ENCODE measurements at regions not wholly inside any gene's neighbourhood (a gene's known extent, or its start where the extent isn't known, plus 50 kb on each side); places are given as distances from the start of the nearest gene placed in this dataset.
"Not testable (repeated sequence)": the region's sequence is repeated elsewhere in the genome, so short reads cannot be mapped to it uniquely, and the experiment has no call there.

DNA sequence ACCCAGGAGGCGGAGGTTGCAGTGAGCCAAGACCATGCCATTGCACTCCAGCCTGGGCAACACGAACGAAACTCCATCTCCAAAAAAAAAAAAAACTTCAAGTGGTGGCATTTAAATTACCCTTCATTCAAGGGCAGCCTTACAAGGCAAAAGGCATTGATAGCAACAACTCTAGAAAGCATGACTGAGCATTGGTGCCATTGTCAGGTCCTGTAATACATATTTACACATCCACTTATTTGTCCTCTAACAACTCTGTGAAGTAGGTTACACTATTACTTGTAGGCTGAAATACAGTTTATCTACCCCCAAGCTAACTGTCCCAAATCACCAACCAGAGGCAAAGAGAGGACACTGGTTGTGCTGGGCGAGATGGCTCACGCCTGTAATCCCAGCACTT is 52.7 kb upstream of the LARP1 start:
- no peak for DNase-seq

DNA sequence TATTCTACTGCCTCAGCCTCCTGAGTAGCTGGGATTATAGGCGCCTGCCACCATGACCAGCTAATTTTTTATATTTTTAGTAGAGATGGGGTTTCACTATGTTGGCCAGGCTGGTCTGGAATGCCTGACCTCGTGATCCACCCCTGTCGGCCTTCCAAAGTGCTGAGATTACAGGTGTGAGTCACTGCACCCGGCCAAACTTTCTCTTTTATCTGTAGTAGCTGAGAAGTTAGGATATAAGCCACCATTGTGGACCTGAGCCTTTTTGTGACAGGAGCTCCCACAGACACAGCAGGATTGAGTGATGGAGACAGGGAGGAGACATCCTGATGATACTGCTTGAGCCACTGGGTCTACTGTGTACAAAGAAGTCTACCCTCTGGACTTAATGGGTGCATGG is 53.5 kb upstream of the LARP1 start:
- DNase-seq = not testable (repeated sequence)

DNA sequence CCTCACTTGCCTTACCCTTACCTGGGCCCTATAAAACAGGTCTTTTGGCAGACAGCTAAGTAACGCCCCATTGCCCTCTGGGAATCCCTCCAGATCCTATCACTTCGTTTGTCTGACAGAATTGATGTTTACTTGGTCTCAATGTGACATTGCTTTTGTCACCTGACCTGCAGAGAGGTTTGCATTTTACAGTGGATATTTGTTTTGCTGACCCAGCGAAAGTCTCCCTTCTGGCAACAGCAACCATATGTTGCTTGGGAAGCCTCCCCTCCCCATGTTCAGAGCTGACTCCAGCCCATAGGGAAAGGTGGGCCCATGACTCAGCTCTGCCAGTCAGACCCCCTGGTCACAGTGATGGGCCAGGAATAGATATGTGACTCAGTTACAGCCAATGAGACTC is 54.0 kb upstream of the LARP1 start:
- no peak for DNase-seq

DNA sequence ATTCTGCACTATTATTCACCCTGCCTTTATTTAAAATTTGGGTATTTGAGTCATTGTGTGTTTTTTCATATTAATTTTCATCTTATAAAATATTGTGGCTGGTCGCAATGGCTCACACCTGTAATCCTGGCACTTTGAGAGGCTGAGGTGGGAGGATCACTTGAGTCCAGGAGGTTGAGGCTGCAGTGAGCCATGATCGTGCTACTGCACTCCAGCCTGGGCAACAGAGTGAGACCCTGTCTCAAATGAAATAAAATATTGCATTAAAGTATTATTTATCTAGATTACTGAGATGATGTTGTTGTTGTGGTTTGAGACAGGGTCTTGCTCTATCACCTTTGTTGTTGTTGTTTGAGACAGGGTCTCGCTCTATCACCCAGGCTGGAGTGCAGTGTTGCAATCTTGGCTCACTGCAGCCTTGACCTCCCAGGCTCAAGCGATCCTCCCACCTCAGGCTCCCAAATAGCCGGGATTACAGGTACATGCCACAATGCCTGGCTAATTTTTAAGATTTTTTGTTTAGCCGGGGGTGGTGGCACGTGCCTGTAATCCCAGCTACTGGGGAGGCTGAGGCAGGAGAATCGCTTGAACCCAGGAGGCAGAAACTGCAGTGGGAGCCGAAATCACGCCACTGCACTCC is 54.8 kb upstream of the LARP1 start:
- not testable (repeated sequence) for DNase-seq

DNA sequence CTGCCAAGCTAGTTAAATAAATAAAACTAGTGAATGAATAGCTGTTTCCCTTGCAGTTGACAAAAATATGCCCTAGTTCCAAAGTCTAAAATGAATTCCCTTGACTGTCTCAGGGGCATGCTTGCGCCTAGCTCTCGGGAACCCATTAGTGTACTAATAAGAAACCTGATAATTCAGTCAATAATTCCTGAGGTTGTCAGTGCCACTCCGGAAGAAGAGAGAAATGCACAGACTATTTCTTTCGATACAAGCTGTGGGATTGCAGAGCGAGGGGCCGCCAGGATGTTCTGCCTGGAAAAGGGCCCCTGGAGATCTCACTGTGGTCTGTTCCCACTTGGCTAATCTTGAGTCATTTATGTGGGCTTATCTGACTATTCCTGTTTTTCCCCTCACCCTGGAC is 56.4 kb upstream of the LARP1 start:
- no peak for DNase-seq

DNA sequence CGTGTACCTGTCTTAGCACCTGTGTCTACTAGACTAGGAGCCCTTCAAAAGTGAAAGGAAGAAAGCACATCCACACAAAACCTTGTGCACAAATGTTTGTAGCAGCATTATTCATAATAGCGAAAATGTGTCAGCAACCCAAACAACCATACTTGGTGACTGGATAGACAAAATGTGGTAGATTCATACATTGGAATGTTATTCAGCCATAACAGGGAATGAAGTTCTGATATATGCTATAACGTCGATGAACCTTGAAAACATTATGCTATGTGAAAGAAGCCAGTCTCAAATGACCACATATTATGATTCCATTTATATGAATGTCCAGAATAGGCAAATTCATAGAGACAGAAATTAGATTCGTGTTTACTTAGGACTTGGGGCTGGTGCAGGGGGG is 57.8 kb upstream of the LARP1 start:
- DNase-seq = no peak

DNA sequence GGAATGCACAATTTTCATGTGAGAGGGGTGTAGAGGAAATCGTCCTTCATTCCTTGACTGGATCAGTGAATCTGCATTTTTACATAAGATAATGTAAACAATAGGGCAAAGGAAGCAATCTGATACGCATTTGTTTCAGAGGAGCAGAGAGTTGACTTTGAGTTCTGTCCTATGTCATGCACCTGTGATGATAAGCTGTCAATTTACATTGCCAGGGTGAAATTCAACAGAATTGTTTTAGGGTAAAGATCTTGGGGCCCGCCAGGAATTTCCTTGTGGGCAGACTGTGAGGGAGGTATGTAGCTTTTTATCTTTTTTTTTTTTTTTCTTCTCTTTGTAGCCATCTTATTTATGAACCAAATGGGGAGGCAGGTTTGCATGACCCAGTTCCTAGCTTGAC is 58.3 kb upstream of the LARP1 start:
- no peak for DNase-seq

DNA sequence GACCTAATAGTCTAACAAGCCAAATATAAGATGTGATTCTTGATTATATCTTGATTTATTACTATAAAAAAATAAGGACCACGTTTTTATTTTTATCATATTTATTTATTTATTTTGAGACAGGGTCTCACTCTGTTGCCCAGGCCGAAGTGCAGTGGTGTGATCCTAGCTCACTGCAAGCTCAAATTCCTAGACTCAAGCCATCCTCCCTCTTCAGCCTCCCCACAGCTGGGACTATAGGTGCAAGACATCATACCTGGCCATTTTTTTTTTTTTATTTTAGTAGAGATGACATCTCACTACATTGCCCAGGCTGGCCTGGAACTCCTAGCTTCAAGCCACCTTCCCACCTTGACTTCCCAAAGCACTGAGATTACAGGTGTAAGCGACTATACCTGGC is 61.0 kb upstream of the LARP1 start:
- DNase-seq = no peak

DNA sequence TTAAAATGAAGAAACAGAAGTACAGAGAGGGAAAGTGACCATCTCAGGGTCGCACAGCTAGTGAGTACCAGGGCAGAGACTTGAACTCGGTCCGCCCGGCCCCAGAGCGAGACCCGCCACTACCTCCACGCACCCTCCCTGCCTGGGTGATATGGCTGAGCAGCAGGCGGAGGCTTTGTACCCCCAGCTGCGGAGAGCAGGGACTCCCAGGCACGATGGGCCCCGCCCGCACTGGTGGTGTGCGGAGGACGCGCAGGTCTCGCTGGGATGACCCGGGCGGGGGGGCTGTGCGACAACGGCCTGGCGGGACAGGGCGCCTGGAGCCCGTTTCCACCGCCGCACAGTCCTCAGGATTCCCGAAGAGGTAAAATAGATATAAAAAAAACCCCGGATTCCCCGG is 64.7 kb upstream of the LARP1 start:
- DNase-seq = no peak

DNA sequence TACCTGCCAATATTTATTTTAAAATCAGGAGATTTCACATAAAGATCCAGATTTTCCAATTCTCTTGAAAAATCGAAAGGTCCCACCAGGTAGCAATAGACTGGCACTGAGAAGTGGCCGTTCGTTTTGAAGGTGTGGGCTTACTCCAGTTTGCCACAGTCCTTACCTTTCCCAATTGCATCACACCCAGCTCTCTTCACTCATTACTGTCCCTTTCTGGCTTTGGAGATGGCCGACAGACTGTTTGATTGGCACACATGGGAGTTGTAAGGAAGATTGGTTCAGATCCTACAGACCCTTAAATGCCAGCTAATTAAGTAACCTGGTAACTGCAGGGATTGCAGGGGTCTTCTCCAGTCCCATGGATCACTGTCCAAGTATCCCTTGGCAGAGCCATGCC is 68.7 kb upstream of the LARP1 start:
- no peak for DNase-seq

DNA sequence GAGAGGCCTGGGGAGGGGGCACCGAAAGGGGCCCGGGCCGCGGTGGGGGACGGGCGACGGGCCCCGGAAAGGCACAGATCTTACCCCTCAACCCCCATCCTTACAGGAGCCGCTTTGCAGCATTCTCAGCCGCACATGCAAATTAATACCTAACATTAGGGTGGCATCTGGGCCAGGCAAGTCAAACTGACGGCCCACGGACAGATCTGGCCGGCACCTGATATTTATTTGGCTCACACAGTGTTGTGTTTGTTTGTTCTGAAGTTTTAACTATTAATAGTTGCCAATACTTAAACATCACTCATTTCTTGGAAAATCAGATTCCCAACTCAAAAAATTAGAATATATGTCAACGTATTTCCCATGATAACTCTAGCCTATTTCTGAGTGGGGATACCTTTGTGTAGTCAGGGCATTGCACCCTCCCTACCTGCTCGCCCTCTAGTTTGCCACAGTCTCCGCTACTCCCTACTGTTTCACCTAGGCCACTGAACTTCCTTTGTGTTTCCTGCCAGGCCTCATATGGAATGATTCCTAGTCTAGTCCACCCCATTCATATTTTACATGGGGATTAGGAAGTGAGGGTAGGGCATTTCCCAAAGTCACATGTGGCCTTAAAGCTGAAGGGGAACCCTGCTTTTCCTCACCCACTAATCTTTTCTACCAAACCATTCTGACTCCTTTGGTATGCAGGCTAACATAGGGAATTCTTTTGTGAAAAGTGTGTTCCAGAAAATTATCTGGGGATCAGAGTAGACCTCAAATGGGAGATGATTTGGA is 71.9 kb upstream of the LARP1 start:
- no peak for DNase-seq

DNA sequence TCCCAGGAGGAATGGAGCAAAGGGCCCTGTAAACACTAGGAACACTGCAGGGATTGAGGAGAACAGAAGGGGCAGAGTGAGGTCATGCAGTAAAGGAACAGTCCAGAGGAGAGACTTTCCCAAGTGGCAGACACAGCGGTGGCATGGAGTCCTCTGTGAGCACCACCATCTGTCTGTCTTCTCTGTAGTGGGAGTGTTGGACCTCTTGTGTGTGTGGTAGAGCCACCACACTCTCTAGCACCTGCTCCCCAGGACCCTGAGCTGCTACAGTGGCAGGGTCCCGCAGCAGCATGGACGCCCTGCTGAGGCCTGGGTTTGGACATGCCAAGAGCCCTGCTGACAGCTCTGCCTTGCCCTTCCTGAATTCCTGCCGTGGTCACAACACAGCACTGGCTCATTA is 75.7 kb upstream of the LARP1 start:
- DNase-seq = no peak

DNA sequence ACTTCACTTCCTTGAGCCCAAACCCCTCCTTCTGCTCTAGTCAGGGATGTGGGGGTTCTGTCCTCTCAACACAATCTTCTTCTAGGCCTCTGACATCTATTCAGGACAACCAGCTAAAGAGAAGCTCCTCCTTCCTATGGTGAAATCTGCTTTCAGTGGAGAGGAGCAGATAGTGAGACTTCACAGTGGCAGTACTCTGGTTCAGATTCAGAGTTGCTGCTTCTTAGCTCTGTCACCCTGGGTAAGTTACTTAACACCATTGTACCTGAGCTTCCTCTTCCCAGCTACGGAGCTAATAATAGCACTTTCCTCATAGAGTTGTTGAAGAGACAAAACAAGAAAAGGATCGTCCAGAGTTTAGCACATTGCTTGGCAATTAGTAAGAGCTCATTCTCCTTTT is 77.3 kb upstream of the LARP1 start:
- DNase-seq = no peak

DNA sequence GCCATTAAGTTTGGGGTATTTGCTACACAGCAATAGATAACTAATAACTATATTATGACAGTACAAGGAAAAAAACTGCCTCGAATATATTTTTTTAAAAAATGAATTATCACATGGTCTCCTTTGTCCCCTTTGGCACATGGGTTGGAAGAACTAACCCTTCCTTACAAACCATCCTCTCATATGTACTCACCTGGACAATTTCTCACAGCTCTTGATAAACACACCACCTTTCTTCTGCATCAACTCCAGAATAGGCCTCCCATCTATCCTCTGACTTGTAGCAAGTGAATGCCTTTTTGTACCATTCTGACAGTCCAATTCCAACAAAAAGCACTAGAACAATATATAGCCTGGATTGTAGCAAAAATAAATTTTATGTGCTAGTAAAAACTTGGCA is 78.7 kb upstream of the LARP1 start:
- no peak for DNase-seq

DNA sequence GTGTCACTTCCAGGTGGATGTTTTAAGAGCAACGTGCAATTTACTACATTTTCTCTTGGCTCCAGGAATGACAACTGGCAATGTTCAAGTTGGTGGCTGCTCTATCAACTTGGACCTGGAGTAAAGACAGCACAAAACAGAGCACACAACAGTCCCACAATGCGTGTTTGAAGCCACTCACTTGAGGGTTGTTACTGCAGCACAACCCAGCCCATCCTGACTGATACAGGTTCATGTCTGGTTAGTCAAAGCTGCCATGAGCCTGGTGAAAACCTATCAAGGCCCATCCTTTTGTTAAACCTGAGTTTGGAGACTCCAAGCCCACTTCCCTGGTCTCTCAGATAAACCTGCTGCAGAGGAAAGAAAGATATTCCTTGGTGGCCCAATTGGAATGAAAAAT is 81.1 kb upstream of the LARP1 start:
- DNase-seq = no peak

DNA sequence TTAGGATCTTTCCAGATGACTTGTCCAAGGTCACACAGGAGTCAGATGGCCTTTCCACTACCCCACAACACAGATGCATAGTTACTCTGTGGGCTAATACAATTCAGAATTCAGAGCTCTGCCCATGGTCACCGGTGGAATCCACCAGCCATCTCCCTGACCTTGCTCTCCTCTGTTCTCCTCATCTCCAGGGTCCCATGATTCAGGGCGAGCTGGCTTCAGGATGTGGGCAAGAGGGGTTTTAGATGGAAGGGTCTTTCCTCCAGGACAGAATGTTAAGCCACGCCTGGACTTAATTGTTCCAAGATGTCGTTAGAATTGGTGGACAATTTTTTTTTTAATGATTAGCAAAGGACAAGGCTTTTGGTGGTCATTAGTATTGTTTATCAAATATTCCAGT is 81.7 kb upstream of the LARP1 start:
- DNase-seq = no peak

DNA sequence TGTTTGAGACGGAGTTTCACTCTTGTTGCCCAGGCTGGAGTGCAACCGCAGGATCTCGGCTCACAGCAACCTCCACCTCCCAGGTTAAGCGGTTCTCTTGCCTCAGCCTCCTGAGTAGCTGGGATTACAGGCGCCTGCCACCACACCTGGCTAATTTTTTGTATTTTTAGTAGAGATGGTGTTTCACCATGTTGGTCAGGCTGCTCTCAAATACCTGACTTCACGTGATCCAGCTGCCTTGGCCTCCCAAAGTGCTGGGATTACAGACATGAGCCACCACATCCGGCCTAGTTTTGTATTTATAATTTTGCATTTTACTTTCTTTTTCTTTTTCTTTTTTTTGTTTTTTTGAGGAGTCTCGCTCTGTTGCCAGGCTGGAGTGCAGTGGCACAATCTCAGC is 85.3 kb upstream of the LARP1 start:
- DNase-seq = not testable (repeated sequence)

DNA sequence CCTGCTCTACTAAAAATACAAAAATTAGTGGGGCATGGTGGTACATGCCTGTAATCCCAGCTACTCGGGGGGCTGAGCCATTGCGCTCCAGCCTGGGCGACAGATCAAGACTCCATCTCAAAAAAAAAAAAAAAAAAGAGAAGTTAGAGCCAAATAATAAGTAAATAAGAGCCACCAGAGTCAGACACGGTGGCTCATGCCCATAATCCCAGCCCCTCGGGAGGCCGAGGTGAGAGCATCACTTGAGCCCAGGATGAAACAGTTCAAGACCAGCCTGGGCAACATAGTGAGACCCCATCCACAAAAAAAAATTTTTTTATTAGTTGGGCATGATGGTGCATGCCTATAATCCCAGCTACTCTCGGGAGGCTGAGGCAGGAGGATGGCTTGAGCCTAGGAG is 85.8 kb upstream of the LARP1 start:
- no peak for DNase-seq

DNA sequence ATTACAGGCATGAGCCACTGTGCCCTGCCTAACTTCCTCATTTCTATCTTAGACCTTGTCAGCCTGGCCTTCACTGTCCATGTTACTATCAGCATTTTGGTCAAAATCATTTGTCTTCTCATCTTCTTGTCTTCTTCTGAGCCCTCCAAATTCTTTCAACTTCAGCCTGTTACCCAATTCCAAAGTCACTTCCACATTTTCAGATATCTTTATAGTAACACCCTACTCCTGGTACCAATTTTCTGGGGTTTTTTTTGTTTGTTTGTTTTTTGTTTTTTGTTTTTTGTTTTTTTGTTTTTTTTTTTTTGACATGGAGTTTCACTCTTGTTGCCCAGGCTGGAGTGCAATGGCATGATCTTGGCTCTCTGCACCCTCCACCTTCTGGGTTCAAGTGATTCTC is 90.3 kb upstream of the LARP1 start:
- no peak for DNase-seq

DNA sequence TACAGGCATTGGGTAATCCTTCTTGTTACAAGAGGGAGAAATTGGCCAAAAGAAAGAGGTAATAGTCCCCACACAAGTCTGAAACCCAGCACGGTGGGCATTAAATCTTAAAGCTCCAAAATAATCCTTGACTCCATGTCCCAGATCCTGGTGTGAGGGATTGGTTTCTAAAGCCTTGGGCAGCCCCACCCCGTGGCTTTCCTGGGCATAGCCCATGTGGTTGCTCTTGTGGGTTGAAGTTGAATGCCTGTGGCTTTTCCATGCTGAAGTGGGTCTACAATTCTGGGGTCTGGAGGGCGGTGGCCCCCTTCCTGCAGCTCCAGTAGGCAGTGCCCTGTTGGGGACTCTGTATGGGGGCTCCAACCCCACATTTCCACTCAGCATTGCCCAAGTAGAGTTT is 91.8 kb upstream of the LARP1 start:
- no peak for DNase-seq

DNA sequence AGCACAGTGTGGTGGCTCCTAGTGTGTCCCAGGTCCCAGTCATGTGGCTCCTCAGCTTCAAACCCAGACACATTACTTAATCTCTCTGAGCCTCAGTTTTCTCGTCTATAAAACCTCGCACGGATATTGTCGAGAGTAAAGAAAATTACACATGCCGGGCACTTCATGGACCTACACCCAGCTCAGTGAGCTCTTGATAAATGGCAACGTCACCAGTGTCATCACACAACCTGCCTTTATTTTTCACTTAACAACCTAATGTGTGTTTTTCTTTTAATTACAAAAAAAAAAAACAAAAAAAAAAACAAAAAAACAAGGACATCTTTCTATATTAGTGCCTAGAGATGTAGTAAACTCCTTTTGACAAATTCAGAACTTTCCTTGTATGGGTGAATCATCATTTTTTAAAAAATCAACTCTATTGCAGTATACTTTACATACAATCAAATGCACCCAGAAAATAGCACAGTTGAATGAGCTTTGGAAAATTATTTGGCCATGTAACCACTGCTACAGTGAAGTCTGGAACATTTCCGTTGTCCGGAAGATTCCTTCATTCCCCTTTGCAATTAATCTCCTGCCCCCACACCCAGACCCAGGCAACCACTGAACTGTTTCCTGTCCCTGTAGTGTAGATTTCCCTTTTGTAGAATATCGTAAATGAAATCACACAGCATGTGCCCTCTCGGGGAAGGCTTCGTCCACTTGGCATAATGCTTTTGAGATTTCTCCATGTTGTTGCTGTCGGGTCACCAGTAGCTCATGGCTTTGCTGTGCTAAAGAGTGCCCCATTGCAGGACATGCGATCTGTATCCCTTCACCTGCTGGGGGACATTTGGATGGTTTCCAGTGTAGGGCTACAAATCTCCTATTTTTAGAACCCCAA is 100.4 kb upstream of the LARP1 start:
- no peak for DNase-seq

DNA sequence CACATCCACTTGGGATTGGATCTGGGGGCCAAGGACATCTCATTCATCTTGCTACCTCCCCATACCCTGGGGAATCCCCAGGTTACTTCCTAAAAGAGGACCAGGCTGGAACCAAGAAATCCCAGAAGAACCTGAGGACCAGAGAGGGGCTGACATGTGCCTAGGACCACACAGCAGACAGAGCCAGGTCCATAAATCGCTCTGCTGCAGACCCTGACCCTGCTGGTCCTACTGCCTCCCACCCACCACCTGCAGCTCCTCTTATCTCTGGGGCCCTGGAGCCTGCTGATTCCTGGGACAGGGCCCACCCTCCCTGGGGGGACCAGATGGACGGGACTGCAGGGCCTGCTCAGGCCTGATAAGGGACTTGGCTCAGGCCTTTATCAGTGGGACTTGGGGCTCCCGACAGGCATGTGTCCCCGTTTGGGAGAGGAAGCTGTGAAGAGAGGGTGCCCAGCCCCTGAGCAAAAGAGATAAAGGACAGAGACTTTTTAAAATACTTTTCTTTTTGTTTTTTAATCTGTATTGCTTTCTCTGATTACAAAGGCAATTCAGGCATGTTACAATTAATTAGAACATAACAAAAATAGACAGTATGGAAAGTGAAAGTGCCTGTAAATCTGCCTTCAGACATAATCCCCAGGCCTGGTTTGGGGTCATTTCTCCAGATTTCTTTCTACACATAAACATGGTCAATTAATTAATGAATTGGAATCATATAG is 101.3 kb upstream of the LARP1 start:
- no peak for DNase-seq

DNA sequence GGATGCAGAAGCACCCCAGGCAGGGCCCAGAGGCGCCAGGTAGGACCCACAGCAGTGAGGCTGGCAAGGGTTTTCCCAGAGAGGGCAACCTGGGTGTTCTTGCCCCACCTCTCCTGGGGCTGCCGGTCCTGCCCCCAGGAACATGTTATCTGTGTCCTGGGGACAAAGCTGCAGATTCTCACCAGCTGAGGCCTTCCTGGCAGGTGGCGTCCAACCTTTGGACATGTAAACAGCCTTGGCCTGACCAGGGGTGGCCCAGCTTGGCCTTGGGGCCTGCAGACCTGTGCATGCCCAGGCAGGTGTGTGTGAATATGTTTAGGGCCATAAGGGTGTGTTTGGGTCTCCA is 101.8 kb upstream of the LARP1 start:
- DNase-seq = no peak

All from CD4-positive, alpha-beta T cell treated with Interleukin-12 subunit alpha and Interleukin-12 subunit beta, for 1 hour (primary cell).